Activated CD4-positive, alpha-beta memory T cell treated with anti-CD3 and anti-CD28 coated beads for 36 hours (primary cell): ENCODE measurements at regions not wholly inside any gene's neighbourhood (a gene's known extent, or its start where the extent isn't known, plus 50 kb on each side); places are given as distances from the start of the nearest gene placed in this dataset.
"Not testable (repeated sequence)": the region's sequence is repeated elsewhere in the genome, so short reads cannot be mapped to it uniquely, and the experiment has no call there.

Source experiments
- CTCF ChIA-PET: fragments of 350-600 bp; sonication (Branson Sonifier 250); formaldehyde crosslinking; loops from one replicate; lab custom pipeline; 2021; ENCODE audit warnings: antibody characterized with exemption, inconsistent platforms; lab: Charles Lee
- POLR2A ChIA-PET: fragments of 350-600 bp; sonication (Branson Sonifier 250); formaldehyde crosslinking; loops from one replicate; lab custom pipeline; 2021; ENCODE audit warnings: antibody characterized with exemption; lab: Charles Lee
- DNase-seq: peaks from one replicate; pipeline ENCODE4 v3.0.0-alpha.2; 2020
- H3K27ac Mint-ChIP-seq: one replicate; pipeline ENCODE4 v1.8.0; 2021; ENCODE audit warnings: mixed read lengths
- H3K27me3 Mint-ChIP-seq: one replicate; pipeline ENCODE4 v1.8.0; 2021; ENCODE audit warnings: mixed read lengths
- H3K36me3 Mint-ChIP-seq: one replicate; pipeline ENCODE4 v1.8.0; 2021; ENCODE audit warnings: mixed read lengths
- H3K4me1 Mint-ChIP-seq: one replicate; pipeline ENCODE4 v1.8.0; 2021; ENCODE audit warnings: low read depth, mixed read lengths
- H3K4me3 Mint-ChIP-seq: one replicate; pipeline ENCODE4 v1.8.0; 2021; ENCODE audit warnings: mild to moderate bottlenecking, mixed read lengths
- H3K9me3 Mint-ChIP-seq: one replicate; pipeline ENCODE4 v1.8.0; 2021; ENCODE audit warnings: mixed read lengths
- intact Hi-C: fragments of 100-400 bp; cut with micrococcal nuclease; formaldehyde crosslinking; loops from one replicate; pipeline ENCODE4 v1.15.1; 2023

GRCh38 chr7:63856466-63856865 lies 142.2 kb upstream of the ZNF722 start:
- intact Hi-C loops, DNase-seq, H3K27me3 Mint-ChIP-seq, H3K4me3 Mint-ChIP-seq, H3K36me3 Mint-ChIP-seq, H3K4me1 Mint-ChIP-seq, H3K27ac Mint-ChIP-seq, CTCF ChIA-PET, POLR2A ChIA-PET: not testable (repeated sequence)
- peaks cover 37% of the 10 kb centered on the region for H3K9me3 Mint-ChIP-seq

- intact Hi-C loops: no loop called here
- Mint-ChIP-seq H3K4me3 (no peak overlapping the region), H3K4me1 (no peaks in the 10 kb centered on the region), H3K9me3 (peaks cover 55% of the 10 kb centered on the region), H3K36me3 (no peaks in the 10 kb centered on the region), H3K27ac (no peak overlapping the region), H3K27me3 (no peaks in the 10 kb centered on the region)
- DNase-seq: no peak
- ChIA-PET CTCF (no interaction called here), POLR2A (no interaction called here)
Observed at GRCh38 chr7:63867127-63867526, 131.5 kb upstream of the ZNF722 start.

GRCh38 chr7:63874242-63874641 lies 124.4 kb upstream of the ZNF722 start:
- H3K27me3 Mint-ChIP-seq, POLR2A ChIA-PET, DNase-seq, CTCF ChIA-PET, H3K4me1 Mint-ChIP-seq, H3K4me3 Mint-ChIP-seq, H3K27ac Mint-ChIP-seq, intact Hi-C loops: not testable (repeated sequence)
- Mint-ChIP-seq H3K9me3 (peaks cover 61% of the 10 kb centered on the region), H3K36me3 (peaks cover 19% of the 10 kb centered on the region)

- ChIA-PET CTCF (no interaction called here), POLR2A (no interaction called here)
- Mint-ChIP-seq H3K36me3 (peaks cover 26% of the 10 kb centered on the region), H3K4me1 (no peaks in the 10 kb centered on the region), H3K4me3 (no peak overlapping the region), H3K9me3 (peaks cover 68% of the 10 kb centered on the region), H3K27ac (no peak overlapping the region), H3K27me3 (no peaks in the 10 kb centered on the region)
- DNase-seq: no peak
- intact Hi-C loops: no loop called here
Observed at GRCh38 chr7:63876707-63877322, 121.8 kb upstream of the ZNF722 start.

GRCh38 chr7:63887031-63887430 lies 111.6 kb upstream of the ZNF722 start:
- H3K27me3 Mint-ChIP-seq: no peaks in the 10 kb centered on the region
- intact Hi-C loops: no loop called here
- POLR2A ChIA-PET: no interaction called here

GRCh38 chr7:63899691-63900393 lies 98.8 kb upstream of the ZNF722 start:
- intact Hi-C loops: loop anchor here (1.0 kb wide), 2 partner anchors 26 to 407 kb away; no protein-coding TSS in a partner anchor
- CTCF ChIA-PET: interaction anchor here (0.6 kb wide), 1 partner anchor 27 kb away, joined by 4 read pairs; no protein-coding TSS in a partner anchor
- POLR2A ChIA-PET: interaction anchor here (1.8 kb wide), 1 partner anchor 26 kb away, joined by 7 read pairs; no protein-coding TSS in a partner anchor
- Mint-ChIP-seq H3K9me3 (peaks cover 18% of the 10 kb centered on the region), H3K27ac (peak overlapping the region; percentile 83), H3K4me3 (peak overlapping the region; percentile 89), H3K36me3 (peaks cover 4% of the 10 kb centered on the region), H3K27me3 (no peaks in the 10 kb centered on the region), H3K4me1 (peaks cover 3% of the 10 kb centered on the region)
- DNase-seq: peak; percentile 87

More at GRCh38 chr7:63887031-63887430, 111.6 kb upstream of the ZNF722 start:
- Mint-ChIP-seq H3K4me3 (no peak overlapping the region), H3K4me1 (no peaks in the 10 kb centered on the region), H3K27ac (no peak overlapping the region), H3K36me3 (no peaks in the 10 kb centered on the region), H3K9me3 (peaks cover 49% of the 10 kb centered on the region)
- DNase-seq: no peak
- CTCF ChIA-PET: no interaction called here

GRCh38 chr7:63900394-63901203 lies 98.0 kb upstream of the ZNF722 start:
- ChIA-PET POLR2A (interaction anchor here (1.8 kb wide), 1 partner anchor 25 kb away, joined by 7 read pairs; no protein-coding TSS in a partner anchor), CTCF (interaction anchor here (0.6 to 0.7 kb wide), 2 partner anchors 26 to 666 kb away, joined by 3 to 4 read pairs; no protein-coding TSS in a partner anchor)
- no peaks in the 10 kb centered on the region for H3K27me3 Mint-ChIP-seq
- H3K27ac Mint-ChIP-seq: peak overlapping the region; percentile 83
- peak overlapping the region; percentile 89 for H3K4me3 Mint-ChIP-seq
- H3K36me3 Mint-ChIP-seq: peaks cover 4% of the 10 kb centered on the region
- peak; percentile 92 for DNase-seq
- H3K9me3 Mint-ChIP-seq: peaks cover 18% of the 10 kb centered on the region
- intact Hi-C loops: loop anchor here (1.0 kb wide), 2 partner anchors 26 to 407 kb away; no protein-coding TSS in a partner anchor
- peaks cover 3% of the 10 kb centered on the region for H3K4me1 Mint-ChIP-seq

GRCh38 chr7:63901204-63901506 lies 97.5 kb upstream of the ZNF722 start:
- peak overlapping the region; percentile 89 for H3K4me3 Mint-ChIP-seq
- intact Hi-C loops, DNase-seq, H3K4me1 Mint-ChIP-seq, H3K36me3 Mint-ChIP-seq, H3K27me3 Mint-ChIP-seq, H3K27ac Mint-ChIP-seq: not testable (repeated sequence)
- POLR2A ChIA-PET: interaction anchor here (1.8 kb wide), 1 partner anchor 25 kb away, joined by 7 read pairs; no protein-coding TSS in a partner anchor
- CTCF ChIA-PET: interaction anchor here (0.7 kb wide), 1 partner anchor 665 kb away, joined by 3 read pairs; no protein-coding TSS in a partner anchor
- H3K9me3 Mint-ChIP-seq: peaks cover 20% of the 10 kb centered on the region

GRCh38 chr7:63918986-63919385 lies 79.7 kb upstream of the ZNF722 start:
- peaks cover 7% of the 10 kb centered on the region for H3K36me3 Mint-ChIP-seq
- no peak overlapping the region for H3K4me3 Mint-ChIP-seq
- H3K27me3 Mint-ChIP-seq: no peaks in the 10 kb centered on the region
- POLR2A ChIA-PET: no interaction called here
- H3K27ac Mint-ChIP-seq: no peak overlapping the region
- CTCF ChIA-PET: no interaction called here
- no peak for DNase-seq
- peaks cover 3% of the 10 kb centered on the region for H3K9me3 Mint-ChIP-seq
- no peaks in the 10 kb centered on the region for H3K4me1 Mint-ChIP-seq
- intact Hi-C loops: no loop called here

- ChIA-PET CTCF (no interaction called here), POLR2A (interaction anchor here (0.6 to 1.4 kb wide), 3 partner anchors 18 to 41 kb away, joined by 3 to 7 read pairs (median 3); no protein-coding TSS in a partner anchor)
- no peak for DNase-seq
- H3K4me1 Mint-ChIP-seq: peaks cover 6% of the 10 kb centered on the region
- peak overlapping the region; percentile 89 for H3K4me3 Mint-ChIP-seq
- H3K36me3 Mint-ChIP-seq: peaks cover 1% of the 10 kb centered on the region
- H3K9me3 Mint-ChIP-seq: peaks cover 12% of the 10 kb centered on the region
- H3K27me3 Mint-ChIP-seq: no peaks in the 10 kb centered on the region
- peak overlapping the region; percentile 93 for H3K27ac Mint-ChIP-seq
- intact Hi-C loops: loop anchor here (5.0 kb wide), 1 partner anchor 637 kb away; the partner anchor contains the start of gene ZNF680
Observed at GRCh38 chr7:63925262-63925625, 73.4 kb upstream of the ZNF722 start.

- H3K4me1 Mint-ChIP-seq: peaks cover 6% of the 10 kb centered on the region
- peak overlapping the region; percentile 93 for H3K27ac Mint-ChIP-seq
- H3K36me3 Mint-ChIP-seq: no peaks in the 10 kb centered on the region
- H3K4me3 Mint-ChIP-seq: peak overlapping the region; percentile 89
- H3K27me3 Mint-ChIP-seq: no peaks in the 10 kb centered on the region
- CTCF ChIA-PET: interaction anchor here (1.5 kb wide), 1 partner anchor 26 kb away, joined by 4 read pairs; no protein-coding TSS in a partner anchor
- H3K9me3 Mint-ChIP-seq: peaks cover 16% of the 10 kb centered on the region
- POLR2A ChIA-PET: interaction anchor here (0.6 to 1.4 kb wide), 4 partner anchors 19 to 387 kb away, joined by 3 to 7 read pairs (median 4); partner anchors contain the start of gene ZNF736
- peak; percentile 91 for DNase-seq
- intact Hi-C loops: loop anchor here (1.0 to 5.0 kb wide), 5 partner anchors 26 to 1113 kb away; partner anchors contain the start of gene ZNF680
Observed at GRCh38 chr7:63925626-63926460, 72.8 kb upstream of the ZNF722 start.
